ENCODE measurements at regions not wholly inside any gene's neighbourhood (a gene's known extent, or its start where the extent isn't known, plus 50 kb on each side); places are given as distances from the start of the nearest gene placed in this dataset.

- Histone ChIP-seq H3K36me3 (no peaks in the 10 kb centered on the region), H3K4me3 (no peak overlapping the region), H3K4me1 (no peaks in the 10 kb centered on the region), H3K9me3 (no peaks in the 10 kb centered on the region), H3K27ac (no peak overlapping the region), H3K27me3 (no peaks in the 10 kb centered on the region)
- WGBS, 2 donors = 83 to 88% methylated on average over 12 of the region's 12 CpGs
- TF ChIP-seq EP300 (IDR thresholded peaks at IDR 0.05) (no peak), POLR2AphosphoS5 (IDR thresholded peaks at IDR 0.05) (no peak), POLR2A (IDR thresholded peaks at IDR 0.05) (no peak)
- TF ChIP-seq, protein P1, sequence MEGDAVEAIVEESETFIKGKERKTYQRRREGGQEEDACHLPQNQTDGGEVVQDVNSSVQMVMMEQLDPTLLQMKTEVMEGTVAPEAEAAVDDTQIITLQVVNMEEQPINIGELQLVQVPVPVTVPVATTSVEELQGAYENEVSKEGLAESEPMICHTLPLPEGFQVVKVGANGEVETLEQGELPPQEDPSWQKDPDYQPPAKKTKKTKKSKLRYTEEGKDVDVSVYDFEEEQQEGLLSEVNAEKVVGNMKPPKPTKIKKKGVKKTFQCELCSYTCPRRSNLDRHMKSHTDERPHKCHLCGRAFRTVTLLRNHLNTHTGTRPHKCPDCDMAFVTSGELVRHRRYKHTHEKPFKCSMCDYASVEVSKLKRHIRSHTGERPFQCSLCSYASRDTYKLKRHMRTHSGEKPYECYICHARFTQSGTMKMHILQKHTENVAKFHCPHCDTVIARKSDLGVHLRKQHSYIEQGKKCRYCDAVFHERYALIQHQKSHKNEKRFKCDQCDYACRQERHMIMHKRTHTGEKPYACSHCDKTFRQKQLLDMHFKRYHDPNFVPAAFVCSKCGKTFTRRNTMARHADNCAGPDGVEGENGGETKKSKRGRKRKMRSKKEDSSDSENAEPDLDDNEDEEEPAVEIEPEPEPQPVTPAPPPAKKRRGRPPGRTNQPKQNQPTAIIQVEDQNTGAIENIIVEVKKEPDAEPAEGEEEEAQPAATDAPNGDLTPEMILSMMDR (IDR thresholded peaks at IDR 0.05) = no peak
- ATAC-seq (ENCODE audit: low FRiP score in 2 of 2) = no peak
- no peak for DNase-seq
These were observed 57.4 kb downstream of the ZNF648 start for GRCh38 chr1:182003953-182004586.

- H3K4me3 ChIP-seq = no peak overlapping the region
- no peaks in the 10 kb centered on the region for H3K27me3 ChIP-seq
- TF ChIP-seq, protein P1 (IDR thresholded peaks at IDR 0.05) = no peak
- TF ChIP-seq POLR2AphosphoS5 (IDR thresholded peaks at IDR 0.05) (no peak), EP300 (IDR thresholded peaks at IDR 0.05) (no peak)
- no peak overlapping the region for H3K27ac ChIP-seq
- DNase-seq (no peak), ATAC-seq (ENCODE audit: low FRiP score in 2 of 2) (no peak)
- H3K9me3 ChIP-seq = no peaks in the 10 kb centered on the region
- H3K36me3 ChIP-seq = no peaks in the 10 kb centered on the region
- WGBS, 2 donors = 60 to 70% methylated on average over 9 to 10 of the region's 10 CpGs
- H3K4me1 ChIP-seq = no peaks in the 10 kb centered on the region
These were observed 58.3 kb downstream of the ZNF648 start for GRCh38 chr1:182003025-182003725.

DNA sequence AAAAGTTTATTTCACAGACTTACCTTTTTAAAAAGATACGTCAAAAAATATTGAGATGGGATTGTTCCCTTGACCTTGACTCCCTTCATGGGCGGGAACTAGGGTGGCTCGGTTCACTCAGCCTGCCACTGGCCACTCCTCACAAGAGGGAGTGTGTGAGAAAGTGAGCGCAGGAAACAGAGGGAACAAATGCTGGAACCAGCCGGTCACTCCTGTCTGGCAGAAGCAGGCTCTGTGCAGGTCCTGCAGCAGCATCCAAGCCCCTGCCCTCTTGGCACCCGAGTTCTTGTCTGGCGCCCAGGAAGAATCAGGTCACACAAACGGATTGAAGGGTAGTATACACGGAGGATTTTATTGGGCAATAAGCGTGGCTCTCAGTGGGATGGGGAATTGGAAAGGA, 58.9 kb downstream of the ZNF648 start:
- H3K27ac ChIP-seq = no peak overlapping the region
- TF ChIP-seq POLR2AphosphoS5 (IDR thresholded peaks at IDR 0.05) = no peak
- TF ChIP-seq POLR2A (IDR thresholded peaks at IDR 0.05) = no peak

GRCh38 chr1:181998858-181999257, 62.7 kb downstream of the ZNF648 start:
- no peaks in the 10 kb centered on the region for H3K4me1 ChIP-seq
- H3K27me3 ChIP-seq = no peaks in the 10 kb centered on the region
- H3K4me3 ChIP-seq = no peak overlapping the region
- H3K9me3 ChIP-seq = no peaks in the 10 kb centered on the region
- 83 to 88% methylated on average over 4 of the region's 4 CpGs for WGBS, 2 donors
- H3K36me3 ChIP-seq = no peaks in the 10 kb centered on the region
- ATAC-seq (ENCODE audit: low FRiP score in 2 of 2) (no peak), DNase-seq (no peak)
- no peak overlapping the region for H3K27ac ChIP-seq
- no peak for TF ChIP-seq EP300 (IDR thresholded peaks at IDR 0.05)
- TF ChIP-seq, protein P1 (IDR thresholded peaks at IDR 0.05) = no peak
- no peak for TF ChIP-seq POLR2A (IDR thresholded peaks at IDR 0.05)
- TF ChIP-seq POLR2AphosphoS5 (IDR thresholded peaks at IDR 0.05) = no peak

More for the DNA sequence above, 58.9 kb downstream of the ZNF648 start:
- H3K27me3 ChIP-seq = no peaks in the 10 kb centered on the region
- no peak for ATAC-seq (ENCODE audit: low FRiP score in 2 of 2)
- no peaks in the 10 kb centered on the region for H3K9me3 ChIP-seq
- H3K4me3 ChIP-seq = no peak overlapping the region
- no peaks in the 10 kb centered on the region for H3K36me3 ChIP-seq
- WGBS, 2 donors = 66 to 69% methylated on average over 10 of the region's 10 CpGs
- no peak for DNase-seq
- no peaks in the 10 kb centered on the region for H3K4me1 ChIP-seq

DNA sequence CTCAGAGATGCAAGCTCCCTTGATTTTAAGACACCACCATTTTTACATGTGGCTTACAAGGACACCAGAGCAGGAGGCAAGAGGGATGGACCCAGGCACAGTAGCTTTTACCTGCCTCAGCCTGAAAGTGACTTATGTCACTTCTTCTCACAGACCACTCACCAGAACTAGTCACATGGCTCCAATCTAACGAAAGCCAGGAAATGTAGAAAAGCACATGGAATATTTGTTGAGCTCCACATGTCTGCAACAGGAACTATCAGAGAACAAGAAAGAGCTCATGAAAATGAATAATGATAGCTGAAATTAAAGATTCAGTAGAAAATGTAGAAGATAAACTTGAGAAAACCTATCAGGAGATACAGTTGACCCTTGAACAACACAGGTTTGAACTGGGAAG, 69.4 kb downstream of the ZNF648 start:
- TF ChIP-seq POLR2A (IDR thresholded peaks at IDR 0.05) (no peak), POLR2AphosphoS5 (IDR thresholded peaks at IDR 0.05) (no peak), EP300 (IDR thresholded peaks at IDR 0.05) (no peak)
- TF ChIP-seq, protein P1 (IDR thresholded peaks at IDR 0.05) = no peak
- 45 to 57% methylated on average over 1 of the region's 1 CpG for WGBS, 2 donors

More for the DNA sequence above, 69.4 kb downstream of the ZNF648 start:
- H3K36me3 ChIP-seq = no peaks in the 10 kb centered on the region
- H3K4me3 ChIP-seq = no peak overlapping the region
- DNase-seq (no peak), ATAC-seq (ENCODE audit: low FRiP score in 2 of 2) (no peak)
- no peak overlapping the region for H3K27ac ChIP-seq
- no peaks in the 10 kb centered on the region for H3K4me1 ChIP-seq
- H3K27me3 ChIP-seq = no peaks in the 10 kb centered on the region
- no peaks in the 10 kb centered on the region for H3K9me3 ChIP-seq
